ENCODE measurements at regions not wholly inside any gene's neighbourhood (a gene's known extent, or its start where the extent isn't known, plus 50 kb on each side); places are given as distances from the start of the nearest gene placed in this dataset.

GRCh38 chr13:56015919-56016318 lies 1124.8 kb upstream of the PRR20A start:
- TF ChIP-seq CTCF (IDR thresholded peaks at IDR 0.05; ENCODE audit: control extremely low read depth in 1 of 3, insufficient read depth in 1 of 3, low read depth in 1 of 3, low read length in 3 of 3) (no peak), GTF2F1 (IDR thresholded peaks at IDR 0.05; ENCODE audit: borderline replicate concordance, low read depth, low read length) (no peak), POU5F1 (IDR thresholded peaks at IDR 0.05; ENCODE audit: low read depth, low read length) (no peak), RAD21 (IDR thresholded peaks at IDR 0.05 in 1 of 2, conservative IDR thresholded peaks at IDR 0.05 in 1 of 2; ENCODE audit: low read depth in 2 of 2, low read length in 2 of 2) (no peak), RXRA (IDR thresholded peaks at IDR 0.05; ENCODE audit: insufficient read depth, low read depth, low read length) (no peak), CEBPB (IDR thresholded peaks at IDR 0.05; ENCODE audit: low read depth, low read length) (no peak), GABPA (IDR thresholded peaks at IDR 0.05; ENCODE audit: borderline replicate concordance, insufficient read depth, low read length) (no peak), RFX5 (IDR thresholded peaks at IDR 0.05; ENCODE audit: borderline replicate concordance, low read depth, low read length) (no peak)

Measured in H1 (cell line).